ENCODE measurements at regions not wholly inside any gene's neighbourhood (a gene's known extent, or its start where the extent isn't known, plus 50 kb on each side); places are given as distances from the start of the nearest gene placed in this dataset.
A peak's percentile ranks its signal among the peaks of the same experiment; 100 is the strongest.

GRCh38 chr1:182249201-182249676, 142.4 kb downstream of the GLUL start (continued):
- TF ChIP-seq BATF2 (CRISPR knock-in tag; IDR thresholded peaks at IDR 0.05) (no peak), SRSF4 (IDR thresholded peaks at IDR 0.05; ENCODE audit: low read depth, low read length, poor library complexity, severe bottlenecking) (no peak), SALL2 (CRISPR knock-in tag; IDR thresholded peaks at IDR 0.05) (no peak), ZNF331 (CRISPR knock-in tag; IDR thresholded peaks at IDR 0.05) (peak; percentile 59; the same call in 1 of the 2 replicates), KLF16 (CRISPR knock-in tag; IDR thresholded peaks at IDR 0.05) (0 out of 4 replicates have a peak, but pooled peaks of 1 of the 2 experiments have one; percentile 30), PREB (CRISPR knock-in tag; IDR thresholded peaks at IDR 0.05) (no peak), ZNF501 (CRISPR knock-in tag; IDR thresholded peaks at IDR 0.05) (peak; percentile 57; the same call in 1 of the 2 replicates), ZBTB39 (CRISPR knock-in tag; IDR thresholded peaks at IDR 0.05) (0 out of 2 replicates have a peak, but pooled peaks have one; percentile 45), TCF7L2 (IDR thresholded peaks at IDR 0.05; ENCODE audit: low read depth, low read length) (no peak), RARG (CRISPR knock-in tag; IDR thresholded peaks at IDR 0.05; ENCODE audit: low read depth) (no peak), ZNF207 (IDR thresholded peaks at IDR 0.05; ENCODE audit: borderline replicate concordance) (no peak), GTF2F1 (IDR thresholded peaks at IDR 0.05; ENCODE audit: low read length) (no peak), ZNF780A (CRISPR knock-in tag; IDR thresholded peaks at IDR 0.05) (no peak), MZF1 (CRISPR knock-in tag; IDR thresholded peaks at IDR 0.05; ENCODE audit: borderline replicate concordance) (no peak), FOXP1 (IDR thresholded peaks at IDR 0.05) (no peak), FOXP1 (CRISPR knock-in tag; IDR thresholded peaks at IDR 0.05) (peak; percentile 68), MIXL1 (CRISPR knock-in tag; IDR thresholded peaks at IDR 0.05) (peak; percentile 84), TAF1 (CRISPR knock-in tag; IDR thresholded peaks at IDR 0.05) (no peak), JUND (CRISPR knock-in tag; IDR thresholded peaks at IDR 0.05) (no peak), SMAD3 (CRISPR knock-in tag; IDR thresholded peaks at IDR 0.05) (peak; percentile 75; the same call in 1 of the 2 replicates), ZNF30 (CRISPR knock-in tag; IDR thresholded peaks at IDR 0.05) (no peak), RNF2 (conservative IDR thresholded peaks at IDR 0.05; ENCODE audit: low read depth) (no peak), SCMH1 (CRISPR knock-in tag; IDR thresholded peaks at IDR 0.05; ENCODE audit: borderline replicate concordance) (no peak), ZGPAT (CRISPR knock-in tag; IDR thresholded peaks at IDR 0.05) (peak; percentile 76), ATF2 (CRISPR knock-in tag; IDR thresholded peaks at IDR 0.05) (peak; percentile 30; the same call in 1 of the 2 replicates), CREB1 (IDR thresholded peaks at IDR 0.05) (no peak), CREB1 (CRISPR knock-in tag; IDR thresholded peaks at IDR 0.05) (peak; percentile 53)
